HG03159 (cell line): ENCODE measurements at regions not wholly inside any gene's neighbourhood (a gene's known extent, or its start where the extent isn't known, plus 50 kb on each side); places are given as distances from the start of the nearest gene placed in this dataset.

Experiments used
- ATAC-seq: cut with Tn5 transposase; IDR thresholded peaks from one replicate; pipeline ENCODE4 v1.9.1; 2021; ENCODE audit warnings: mild to moderate bottlenecking, moderate library complexity; ENCODE audit not compliant: unreplicated experiment

GRCh38 chr2:34663314-34663713 lies 1064.2 kb upstream of the FAM98A start:
- no peak for ATAC-seq

DNA sequence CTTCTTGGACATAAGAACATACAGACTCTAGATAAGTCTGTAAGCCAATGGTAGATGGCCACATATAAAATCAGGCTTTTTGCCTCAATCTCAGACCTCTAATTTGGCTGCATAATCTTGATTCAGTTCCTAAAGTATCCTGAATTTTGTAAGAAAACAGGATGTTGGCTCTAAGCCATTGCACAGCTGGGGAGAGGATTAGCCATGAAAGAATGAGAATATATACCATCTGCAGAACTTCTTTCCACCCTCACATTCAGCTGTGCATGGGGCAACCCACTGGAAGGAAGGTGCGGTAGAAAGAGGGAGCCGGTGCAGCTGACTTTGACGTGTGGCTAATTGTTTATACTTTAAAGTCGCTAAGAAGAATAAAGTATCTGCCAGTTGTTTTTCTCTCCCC lies 1061.6 kb upstream of the FAM98A start:
- ATAC-seq = no peak

DNA sequence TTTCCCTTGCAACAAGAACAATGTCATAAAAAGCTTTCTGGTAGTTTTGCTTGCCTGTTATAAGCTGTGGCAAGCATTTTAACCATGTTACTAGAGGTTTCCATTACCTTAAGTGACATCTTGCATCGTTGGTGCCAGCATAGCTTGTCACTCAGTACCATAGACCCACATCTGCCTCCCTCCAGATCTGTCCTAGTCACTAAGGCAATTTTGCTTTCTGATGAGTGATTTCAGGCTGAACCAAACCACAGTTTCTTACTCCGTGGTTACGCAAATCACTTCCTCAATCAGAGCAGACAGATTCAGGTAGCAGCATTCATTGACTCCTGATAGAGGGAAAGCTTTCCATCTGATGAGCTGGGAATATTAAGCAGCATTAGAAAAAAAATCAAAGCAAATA lies 1057.5 kb upstream of the FAM98A start:
- ATAC-seq = peak; percentile 96

DNA sequence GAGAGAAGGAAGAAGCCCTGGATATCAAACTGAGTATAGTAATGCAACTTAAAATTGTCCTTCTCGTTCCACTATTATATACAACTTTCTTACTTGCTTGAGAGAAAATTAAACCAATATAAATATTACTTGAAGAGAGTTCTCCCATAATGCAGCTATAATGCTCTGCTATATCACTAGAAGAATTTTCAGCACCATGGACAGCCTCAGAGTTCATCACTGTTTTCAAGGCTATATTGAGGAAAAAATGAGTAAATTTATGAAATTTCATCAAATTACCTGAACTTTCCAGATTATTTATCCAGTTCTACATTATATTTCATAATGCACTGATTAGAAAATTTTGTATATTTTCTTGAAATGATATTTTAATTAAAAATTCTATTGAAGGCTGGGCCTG lies 1053.5 kb upstream of the FAM98A start:
- ATAC-seq = no peak

DNA sequence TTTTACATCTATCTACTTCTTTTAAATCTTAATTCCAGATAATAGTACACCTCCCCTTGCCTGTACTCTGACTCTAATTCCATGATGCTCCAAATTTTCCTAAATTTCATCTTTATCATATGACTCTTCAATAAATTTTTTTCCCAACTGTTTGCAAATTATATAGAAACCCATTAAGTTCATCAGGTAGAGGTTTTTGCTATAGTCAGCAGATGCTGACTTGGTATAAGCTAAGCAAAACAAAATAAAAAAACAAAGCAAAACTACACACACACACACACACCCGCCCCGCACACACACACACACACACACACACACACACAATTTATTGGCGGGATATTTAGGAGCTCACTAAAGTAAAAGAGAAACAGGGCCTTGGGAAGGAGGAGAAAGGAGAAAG lies 1047.8 kb upstream of the FAM98A start:
- no peak for ATAC-seq

DNA sequence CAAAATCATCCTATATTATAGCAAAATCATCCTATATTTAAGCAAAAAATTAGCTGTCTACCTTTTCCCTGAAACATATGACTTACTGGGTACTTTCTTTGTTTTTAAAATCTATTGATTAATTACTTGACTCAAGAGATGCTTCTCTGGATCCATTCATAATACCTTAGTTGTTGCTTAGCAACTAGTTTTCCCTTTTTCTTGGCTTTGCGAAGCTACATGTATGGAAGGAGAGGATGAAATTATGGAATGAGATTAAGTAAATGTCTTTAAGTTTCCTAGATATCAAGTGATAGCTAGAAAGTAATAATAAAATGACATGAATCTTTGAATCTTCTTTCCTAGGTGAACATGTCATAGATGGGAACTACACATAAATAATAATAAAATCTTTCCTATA lies 1033.2 kb upstream of the FAM98A start:
- ATAC-seq = no peak

GRCh38 chr2:34627003-34627402 lies 1027.9 kb upstream of the FAM98A start:
- ATAC-seq = no peak

- ATAC-seq = no peak
Observed at GRCh38 chr2:34604164-34604563, 1005.1 kb upstream of the FAM98A start.

DNA sequence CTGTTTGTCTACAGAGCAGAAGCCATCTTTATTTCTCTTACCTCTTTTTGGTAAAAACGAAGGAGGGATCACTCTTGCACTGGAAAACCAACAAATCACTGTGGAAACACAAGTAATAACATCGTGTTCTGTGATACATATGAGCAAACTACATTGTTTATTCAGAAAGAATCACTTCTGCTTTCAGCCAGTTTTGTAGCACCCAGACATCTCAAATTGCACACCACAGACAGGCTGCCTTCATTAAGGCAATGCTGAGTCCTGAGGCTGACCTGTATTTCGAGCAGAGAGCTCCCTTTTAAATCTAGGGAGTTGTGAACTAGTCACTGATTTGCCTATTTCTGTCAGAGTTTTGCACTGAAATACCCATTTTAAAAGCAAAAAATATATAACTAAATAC lies 1003.2 kb upstream of the FAM98A start:
- peak; percentile 55 for ATAC-seq

GRCh38 chr2:34601561-34601960 lies 1002.5 kb upstream of the FAM98A start:
- ATAC-seq = no peak

GRCh38 chr2:34578641-34579040 lies 979.5 kb upstream of the FAM98A start:
- no peak for ATAC-seq

GRCh38 chr2:34570266-34570872 lies 971.3 kb upstream of the FAM98A start:
- no peak for ATAC-seq

DNA sequence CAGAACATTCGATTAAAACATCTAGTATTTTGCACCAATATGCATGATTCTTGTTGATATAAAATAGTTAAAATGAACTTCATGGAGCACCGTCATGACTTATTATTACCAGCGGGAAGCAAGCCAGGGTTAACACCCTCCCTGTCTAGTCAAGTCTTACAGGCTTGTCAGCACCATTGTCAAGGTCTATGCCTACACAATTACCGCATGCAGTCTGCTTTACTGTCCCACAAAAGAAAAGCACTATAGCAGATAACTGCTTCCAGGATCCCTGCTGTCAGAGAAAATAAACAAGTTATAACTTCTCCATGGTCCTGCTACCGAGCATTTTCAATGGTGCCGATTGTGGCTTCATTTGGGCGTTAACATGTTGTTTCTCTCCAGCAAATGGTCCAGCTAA lies 968.0 kb upstream of the FAM98A start:
- no peak for ATAC-seq

- ATAC-seq = no peak
Observed at GRCh38 chr2:34552337-34552736, 953.2 kb upstream of the FAM98A start.

GRCh38 chr2:34549710-34550345 lies 950.7 kb upstream of the FAM98A start:
- no peak for ATAC-seq

- no peak for ATAC-seq
Observed at GRCh38 chr2:34547900-34548299, 948.8 kb upstream of the FAM98A start.

DNA sequence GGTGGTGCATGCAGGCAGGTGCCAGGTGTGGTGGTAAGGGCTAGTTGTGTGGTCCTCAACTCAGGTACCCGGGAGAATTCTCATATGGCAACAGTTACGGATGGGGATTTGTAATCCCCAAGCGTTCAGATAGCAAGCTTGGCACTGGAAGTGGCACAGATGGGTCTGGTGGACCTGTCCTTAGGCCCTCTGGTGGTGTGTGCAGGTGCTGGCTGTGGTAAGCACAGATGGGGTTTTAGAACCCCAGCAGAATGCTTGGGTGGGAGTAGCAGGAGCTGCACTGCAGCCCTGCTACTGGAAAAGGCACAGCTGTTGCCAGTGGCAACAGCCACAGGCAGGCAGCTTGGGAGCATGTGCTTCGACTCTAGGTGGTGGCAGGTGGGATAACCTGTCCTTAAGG lies 948.2 kb upstream of the FAM98A start:
- no peak for ATAC-seq

DNA sequence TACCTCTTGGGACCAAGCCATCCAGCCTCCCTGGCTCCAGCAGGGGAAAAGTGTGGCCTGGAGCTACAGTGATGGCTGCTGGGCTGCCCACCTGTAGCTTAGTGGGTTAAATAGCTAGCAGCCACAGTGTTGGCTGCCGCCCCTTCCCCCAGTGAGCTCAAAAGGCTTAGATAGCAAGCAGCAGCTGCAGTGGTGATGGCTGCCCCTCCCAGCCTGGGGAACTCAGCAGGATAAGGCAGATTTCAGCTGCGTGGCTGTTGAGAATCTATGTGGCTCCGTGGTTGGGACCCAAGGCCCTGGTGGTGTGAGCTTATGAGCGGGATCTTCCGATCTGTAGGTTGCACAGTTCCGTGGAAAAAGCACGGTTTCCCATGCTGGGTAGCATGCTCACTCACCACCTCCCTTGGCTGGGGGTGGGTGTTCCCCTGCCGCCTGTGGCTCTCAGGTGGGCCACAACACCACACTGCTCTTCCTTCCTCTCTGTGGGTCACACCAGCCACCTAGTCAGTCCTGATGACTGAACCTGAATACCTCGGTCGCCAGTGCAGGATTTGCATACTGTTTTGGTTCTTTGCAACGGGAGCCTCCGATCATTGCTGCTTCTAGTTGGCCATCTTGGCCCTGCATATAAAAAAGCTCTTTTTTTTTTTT lies 946.5 kb upstream of the FAM98A start:
- no peak for ATAC-seq

- no peak for ATAC-seq
Observed at GRCh38 chr2:34534761-34535160, 935.7 kb upstream of the FAM98A start.

- no peak for ATAC-seq
Observed at GRCh38 chr2:34534341-34534740, 935.2 kb upstream of the FAM98A start.

GRCh38 chr2:34533585-34534183 lies 934.6 kb upstream of the FAM98A start:
- no peak for ATAC-seq

DNA sequence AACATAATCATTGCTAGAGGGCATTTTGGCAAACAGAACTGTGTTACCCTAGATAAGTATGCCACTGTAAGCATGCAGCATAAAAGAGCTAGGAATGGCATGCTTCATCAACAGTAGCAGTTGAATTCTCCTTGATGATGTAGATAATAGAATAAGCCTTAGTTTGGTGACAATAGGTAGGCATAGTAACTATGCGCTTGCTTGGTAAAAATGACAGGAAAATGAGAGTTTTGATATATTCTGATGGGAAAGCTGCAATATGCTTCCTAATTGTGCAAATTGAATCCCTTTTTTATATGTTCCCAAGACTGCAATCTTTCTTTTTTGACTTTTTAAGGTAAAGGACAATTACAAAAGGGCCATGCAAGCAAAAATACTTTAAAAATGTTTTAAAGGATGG lies 930.9 kb upstream of the FAM98A start:
- ATAC-seq = no peak
